Chondrocyte (in vitro differentiated cells): ENCODE measurements at regions not wholly inside any gene's neighbourhood (a gene's known extent, or its start where the extent isn't known, plus 50 kb on each side); places are given as distances from the start of the nearest gene placed in this dataset.

Experiments
- DNase-seq: peaks from one replicate; pipeline ENCODE4 v3.0.0; 2021; ENCODE audit warnings: mixed read lengths, low spot score
- H3K27ac Mint-ChIP-seq: one replicate; pipeline ENCODE4 v1.8.0; 2021; ENCODE audit warnings: mild to moderate bottlenecking, moderate library complexity, mixed read lengths; ENCODE audit not compliant: unreplicated experiment
- H3K27me3 Mint-ChIP-seq: 2 replicates; pipeline ENCODE4 v1.8.0; 2021; ENCODE audit warnings: low read depth, mixed read lengths
- H3K36me3 Mint-ChIP-seq: 2 replicates; pipeline ENCODE4 v1.8.0; 2021; ENCODE audit warnings: low read depth, mixed read lengths
- H3K4me1 Mint-ChIP-seq: 2 replicates; pipeline ENCODE4 v1.8.0; 2021; ENCODE audit warnings: low read depth, mild to moderate bottlenecking, mixed read lengths
- H3K4me3 Mint-ChIP-seq: one replicate; pipeline ENCODE4 v1.8.0; 2021; ENCODE audit warnings: mild to moderate bottlenecking, moderate library complexity, mixed read lengths; ENCODE audit not compliant: unreplicated experiment
- H3K9me3 Mint-ChIP-seq: 2 replicates; pipeline ENCODE4 v1.8.0; 2021; ENCODE audit warnings: low read depth, mixed read lengths
- TF ChIP-seq, protein P1 (sequence below): fragments of 200-600 bp; sonication (generic); IDR thresholded peaks from 2 replicates; pipeline ENCODE4 v1.5.0; 2021; ENCODE audit warnings: antibody characterized with exemption, mild to moderate bottlenecking, moderate library complexity

DNA sequence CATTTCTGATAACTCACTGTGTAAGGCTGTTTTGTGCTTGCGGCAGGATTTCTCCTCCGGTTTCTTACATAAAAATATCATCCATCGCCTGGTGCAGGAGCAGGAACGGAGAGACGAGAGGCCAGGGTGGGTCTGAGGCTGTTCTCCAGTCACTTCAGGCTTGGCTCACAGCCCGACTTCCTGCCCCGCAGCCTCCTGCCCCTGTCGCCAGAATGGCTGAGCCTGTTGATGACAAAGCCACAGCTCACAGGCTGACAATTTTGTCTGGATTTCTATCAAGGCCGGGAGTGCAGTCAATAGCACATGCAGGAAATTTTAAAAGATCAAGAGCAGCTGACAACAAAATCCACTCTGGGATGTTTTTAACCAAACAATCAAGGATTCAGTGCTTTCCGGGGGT is 229.7 kb upstream of the ZNF32 start:
- Mint-ChIP-seq H3K27me3 (no peaks in the 10 kb centered on the region), H3K4me1 (peaks cover 24% of the 10 kb centered on the region), H3K36me3 (no peaks in the 10 kb centered on the region), H3K27ac (no peak overlapping the region), H3K9me3 (no peaks in the 10 kb centered on the region), H3K4me3 (no peak overlapping the region)
- no peak for DNase-seq
- TF ChIP-seq, protein P1, sequence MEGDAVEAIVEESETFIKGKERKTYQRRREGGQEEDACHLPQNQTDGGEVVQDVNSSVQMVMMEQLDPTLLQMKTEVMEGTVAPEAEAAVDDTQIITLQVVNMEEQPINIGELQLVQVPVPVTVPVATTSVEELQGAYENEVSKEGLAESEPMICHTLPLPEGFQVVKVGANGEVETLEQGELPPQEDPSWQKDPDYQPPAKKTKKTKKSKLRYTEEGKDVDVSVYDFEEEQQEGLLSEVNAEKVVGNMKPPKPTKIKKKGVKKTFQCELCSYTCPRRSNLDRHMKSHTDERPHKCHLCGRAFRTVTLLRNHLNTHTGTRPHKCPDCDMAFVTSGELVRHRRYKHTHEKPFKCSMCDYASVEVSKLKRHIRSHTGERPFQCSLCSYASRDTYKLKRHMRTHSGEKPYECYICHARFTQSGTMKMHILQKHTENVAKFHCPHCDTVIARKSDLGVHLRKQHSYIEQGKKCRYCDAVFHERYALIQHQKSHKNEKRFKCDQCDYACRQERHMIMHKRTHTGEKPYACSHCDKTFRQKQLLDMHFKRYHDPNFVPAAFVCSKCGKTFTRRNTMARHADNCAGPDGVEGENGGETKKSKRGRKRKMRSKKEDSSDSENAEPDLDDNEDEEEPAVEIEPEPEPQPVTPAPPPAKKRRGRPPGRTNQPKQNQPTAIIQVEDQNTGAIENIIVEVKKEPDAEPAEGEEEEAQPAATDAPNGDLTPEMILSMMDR = no peak

DNA sequence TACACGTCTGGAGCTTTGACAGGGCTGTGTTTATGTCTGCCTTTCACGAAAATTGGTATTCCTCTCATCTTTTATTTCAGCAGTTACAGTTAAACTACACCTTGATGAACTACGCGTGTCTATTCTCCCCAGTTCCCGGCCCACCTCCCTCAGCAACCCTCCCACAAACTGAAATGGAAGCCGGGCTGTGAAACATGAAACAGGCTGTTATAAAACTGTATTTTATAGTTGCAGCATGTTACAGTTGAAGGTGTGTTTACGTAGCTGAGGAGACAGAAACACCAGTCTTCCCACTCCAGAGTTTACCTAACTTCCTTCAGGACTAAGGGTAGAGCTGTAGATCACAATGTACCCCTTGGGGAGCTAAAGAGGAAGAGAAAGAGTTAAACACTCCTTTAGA is 228.3 kb upstream of the ZNF32 start:
- no peak overlapping the region for H3K27ac Mint-ChIP-seq
- TF ChIP-seq, protein P1 = no peak
- DNase-seq = no peak
- H3K36me3 Mint-ChIP-seq = no peaks in the 10 kb centered on the region
- peaks cover 16% of the 10 kb centered on the region for H3K4me1 Mint-ChIP-seq
- no peaks in the 10 kb centered on the region for H3K9me3 Mint-ChIP-seq
- H3K27me3 Mint-ChIP-seq = no peaks in the 10 kb centered on the region
- H3K4me3 Mint-ChIP-seq = no peak overlapping the region

DNA sequence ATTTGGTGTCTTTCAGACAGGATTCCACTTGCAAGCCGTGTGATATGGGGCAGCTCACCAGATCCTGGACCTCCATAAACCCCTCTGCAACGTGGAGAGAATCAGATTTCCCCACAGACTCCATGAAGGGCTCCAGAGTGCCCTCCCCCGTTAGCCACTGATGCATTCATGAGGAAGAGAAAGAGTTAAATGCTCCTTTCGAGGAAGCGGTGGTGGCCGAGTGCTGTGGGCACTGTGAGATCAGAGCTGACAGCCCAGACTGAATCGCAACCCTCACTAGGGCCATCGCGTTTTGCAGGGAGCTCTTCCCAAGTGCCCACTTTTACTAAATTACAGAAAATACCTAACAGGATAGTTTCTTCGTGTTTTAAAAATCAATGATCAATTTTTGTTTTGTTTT is 226.3 kb upstream of the ZNF32 start:
- no peaks in the 10 kb centered on the region for H3K36me3 Mint-ChIP-seq
- TF ChIP-seq, protein P1 = no peak
- no peaks in the 10 kb centered on the region for H3K27me3 Mint-ChIP-seq
- no peak for DNase-seq
- no peak overlapping the region for H3K27ac Mint-ChIP-seq
- H3K4me3 Mint-ChIP-seq = no peak overlapping the region
- H3K9me3 Mint-ChIP-seq = no peaks in the 10 kb centered on the region
- peaks cover 14% of the 10 kb centered on the region for H3K4me1 Mint-ChIP-seq

DNA sequence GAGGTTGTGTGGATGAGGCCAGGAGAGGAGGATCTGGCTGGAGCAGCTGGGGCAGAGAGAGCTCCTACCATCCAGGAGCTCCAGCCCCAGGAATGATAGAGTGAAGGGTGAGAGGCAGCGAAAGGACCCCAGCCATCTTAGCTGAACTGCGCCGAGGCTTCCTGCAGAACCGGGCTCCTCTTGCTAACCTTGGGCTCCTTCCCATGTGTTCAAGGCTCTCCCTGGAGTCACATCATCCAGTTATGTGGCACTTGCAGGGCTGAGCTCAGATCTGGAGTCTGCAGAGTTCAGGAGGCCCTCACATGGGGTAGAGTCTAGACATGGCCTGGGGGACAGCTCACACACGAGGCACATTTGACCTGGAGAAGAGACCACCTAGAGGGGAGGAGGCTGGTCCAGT is 225.0 kb upstream of the ZNF32 start:
- no peak for DNase-seq
- Mint-ChIP-seq H3K4me1 (peaks cover 13% of the 10 kb centered on the region), H3K4me3 (no peak overlapping the region), H3K27me3 (no peaks in the 10 kb centered on the region), H3K9me3 (no peaks in the 10 kb centered on the region), H3K36me3 (no peaks in the 10 kb centered on the region), H3K27ac (no peak overlapping the region)
- TF ChIP-seq, protein P1 = no peak

DNA sequence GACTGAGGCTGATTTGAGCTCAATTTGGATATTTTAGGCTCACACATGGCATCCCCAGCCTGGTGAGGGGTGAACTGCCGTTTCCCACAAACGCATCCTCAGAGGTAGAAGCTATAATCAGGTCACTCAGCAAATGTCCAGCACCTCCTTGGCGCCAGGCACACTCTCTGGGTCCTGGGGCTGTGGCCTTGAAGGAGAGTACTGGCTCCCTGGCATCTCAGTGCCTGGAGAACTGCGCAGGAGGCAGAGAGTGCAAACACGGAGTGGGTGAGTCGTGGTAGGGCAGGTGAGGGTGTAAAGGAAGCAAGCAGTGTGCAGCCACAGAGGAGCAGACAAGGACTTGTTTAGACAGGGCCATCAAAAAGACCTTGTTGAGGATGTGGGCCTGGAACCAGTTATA is 224.0 kb upstream of the ZNF32 start:
- Mint-ChIP-seq H3K9me3 (no peaks in the 10 kb centered on the region), H3K27me3 (no peaks in the 10 kb centered on the region), H3K4me3 (no peak overlapping the region), H3K36me3 (no peaks in the 10 kb centered on the region), H3K4me1 (peaks cover 15% of the 10 kb centered on the region), H3K27ac (no peak overlapping the region)
- DNase-seq = no peak
- TF ChIP-seq, protein P1 = no peak
